Transverse colon (tissue), 4 donors: ENCODE measurements at regions not wholly inside any gene's neighbourhood (a gene's known extent, or its start where the extent isn't known, plus 50 kb on each side); places are given as distances from the start of the nearest gene placed in this dataset.

Experiments used
- DNase-seq: peaks from one replicate; pipeline ENCODE4 v3.0.0-alpha.2; 2019
- H3K27ac ChIP-seq, 4 donors: fragments of 200-600 bp; sonication (generic); 2 replicates each; pipeline ENCODE4 v1.5.1; 2016 to 2018; ENCODE audit warnings: inconsistent platforms in 4 of 4
- H3K27me3 ChIP-seq: fragments of 200-600 bp; sonication (generic); 2 replicates; pipeline ENCODE4 v1.5.1; 2017; ENCODE audit warnings: inconsistent platforms
- H3K36me3 ChIP-seq, 4 donors: fragments of 200-600 bp; sonication (generic); 2 replicates each; pipeline ENCODE4 v1.5.1; 2017 to 2019; ENCODE audit warnings: inconsistent platforms in 4 of 4
- H3K4me1 ChIP-seq, 4 donors: fragments of 200-600 bp; sonication (generic); 2 replicates each; pipeline ENCODE4 v1.5.1; 2017 to 2020; ENCODE audit warnings: inconsistent platforms in 4 of 4
- H3K4me3 ChIP-seq, 4 donors: fragments of 200-600 bp; sonication (generic); 1 replicate in 1 of 4; 2 replicates in 3 of 4; pipeline versions ENCODE4 v1.5.1 to v1.6.1; 2017 to 2019; ENCODE audit warnings: inconsistent platforms in 4 of 4
- H3K9me3 ChIP-seq, 2 donors: fragments of 200-600 bp; sonication (generic); 2 replicates each; pipeline ENCODE4 v1.5.1; 2017 to 2019; ENCODE audit warnings: inconsistent platforms in 2 of 2
- EP300 ChIP-seq: sonication (generic); formaldehyde crosslinking; IDR thresholded peaks from one replicate; pipeline ENCODE4 v1.6.1; 2017; ENCODE audit warnings: antibody characterized with exemption, low read depth
- POLR2A ChIP-seq: fragments of 450-650 bp; IDR thresholded peaks from one replicate; pipeline ENCODE4 v1.6.1; 2016; ENCODE audit warnings: antibody characterized with exemption, mild to moderate bottlenecking, moderate library complexity
- POLR2AphosphoS5 ChIP-seq, 3 donors: sonication (generic); formaldehyde crosslinking; IDR thresholded peaks; one replicate each; pipeline ENCODE4 v1.6.1; 2016; ENCODE audit warnings: antibody characterized with exemption in 3 of 3
- WGBS, 2 donors: methylation state at CpG; one replicate each; pipeline ENCODE4 v1.1.5; 2018; ENCODE audit warnings: low coverage in 1 of 2; 5-methylcytosine and 5-hydroxymethylcytosine counted together
- in situ Hi-C, 4 donors: fragments of 200-750 bp; cut with MboI; loops; one replicate each; pipeline versions ENCODE4 v1.15.0 to v1.15.1; 2017; ENCODE audit warnings: low sequenced_read_pairs in 3 of 4, low pct_ligation_motif_present in 1 of 4, low pct_unique_long_range_greater_than_20kb in 1 of 4
- intact Hi-C: fragments of 100-400 bp; cut with DNase I; formaldehyde crosslinking; loops from one replicate; pipeline ENCODE4 v1.15.1; 2023; ENCODE audit warnings: low total_unique reads
- TF ChIP-seq, protein P1 (sequence below), 5 experiments: fragments of 200-600 bp in 3 of 5; fragments of 450-650 bp in 2 of 5; sonication (generic) in 3 of 5; IDR thresholded peaks; 1 replicate in 2 of 5; 2 replicates in 3 of 5; pipeline ENCODE4 v1.5.1; 2016 to 2017; ENCODE audit warnings: antibody characterized with exemption in 5 of 5, inconsistent platforms in 3 of 5, mild to moderate bottlenecking in 2 of 5, moderate library complexity in 1 of 5

DNA sequence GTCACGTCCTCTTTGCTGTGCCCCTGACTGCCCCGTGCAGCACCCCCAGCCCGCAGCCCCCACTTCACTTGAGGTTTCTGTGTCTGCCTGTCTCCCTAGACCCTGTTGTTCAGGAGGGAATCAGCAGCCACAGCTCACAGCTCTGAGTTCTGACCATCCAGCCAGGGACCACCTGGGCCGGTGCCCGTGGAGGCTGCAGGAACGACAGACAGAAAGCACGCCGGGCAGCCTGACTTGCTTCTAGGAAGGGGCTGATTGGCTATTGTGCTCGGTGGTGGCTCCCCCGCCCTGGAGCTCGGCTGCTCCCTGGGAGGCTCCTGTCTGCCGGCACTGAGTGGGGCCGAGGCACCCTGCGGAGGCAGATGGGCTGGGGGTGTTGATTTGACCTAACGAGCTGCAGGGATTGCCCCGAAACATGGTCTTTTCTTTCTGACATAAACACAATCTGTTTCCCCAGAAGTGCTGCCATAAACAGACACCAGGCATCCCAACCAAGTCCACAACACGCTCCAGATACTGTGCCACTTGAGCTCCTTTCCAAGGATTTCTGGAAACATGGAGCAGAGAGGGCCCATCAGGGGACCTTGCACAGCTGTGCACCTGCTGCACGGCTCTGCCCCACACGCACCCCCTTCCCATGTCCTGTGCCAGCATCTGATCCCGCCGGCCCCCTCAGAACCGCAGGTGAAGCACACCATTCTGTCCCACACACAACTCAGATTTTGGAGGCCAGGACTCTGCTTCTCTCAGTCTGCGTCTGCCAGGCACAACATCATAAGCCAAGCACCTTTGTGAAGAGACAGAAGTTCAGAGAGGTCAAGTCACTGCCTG lies 855.9 kb downstream of the TBC1D22A start:
- in situ Hi-C loops: no loop called here
- WGBS, 2 donors: 52% methylated on average over 23 of the region's 23 CpGs; no CpG with 5 or more reads in 1 of the 2 donors

DNA sequence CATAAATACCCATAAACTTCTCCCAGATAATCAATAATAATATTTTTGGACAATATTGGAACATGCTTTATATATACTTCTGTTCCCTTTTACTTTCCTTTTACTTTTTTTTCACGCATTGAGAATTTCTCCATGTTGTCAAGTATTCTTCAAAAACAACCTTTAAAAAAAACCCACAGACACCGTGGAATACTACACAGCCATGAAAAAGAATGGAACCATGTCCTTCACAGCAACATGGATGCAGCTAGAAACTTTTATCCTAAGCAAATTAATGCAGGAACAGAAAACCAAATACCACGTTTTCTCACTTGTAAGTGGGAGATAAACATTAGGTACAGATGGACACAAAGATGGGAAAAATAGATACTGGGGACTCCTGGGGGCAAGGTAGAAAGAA lies 854.7 kb downstream of the TBC1D22A start:
- TF ChIP-seq POLR2AphosphoS5 (IDR thresholded peaks at IDR 0.05) (no peak), POLR2A (no peak), EP300 (no peak)
- TF ChIP-seq, protein P1, sequence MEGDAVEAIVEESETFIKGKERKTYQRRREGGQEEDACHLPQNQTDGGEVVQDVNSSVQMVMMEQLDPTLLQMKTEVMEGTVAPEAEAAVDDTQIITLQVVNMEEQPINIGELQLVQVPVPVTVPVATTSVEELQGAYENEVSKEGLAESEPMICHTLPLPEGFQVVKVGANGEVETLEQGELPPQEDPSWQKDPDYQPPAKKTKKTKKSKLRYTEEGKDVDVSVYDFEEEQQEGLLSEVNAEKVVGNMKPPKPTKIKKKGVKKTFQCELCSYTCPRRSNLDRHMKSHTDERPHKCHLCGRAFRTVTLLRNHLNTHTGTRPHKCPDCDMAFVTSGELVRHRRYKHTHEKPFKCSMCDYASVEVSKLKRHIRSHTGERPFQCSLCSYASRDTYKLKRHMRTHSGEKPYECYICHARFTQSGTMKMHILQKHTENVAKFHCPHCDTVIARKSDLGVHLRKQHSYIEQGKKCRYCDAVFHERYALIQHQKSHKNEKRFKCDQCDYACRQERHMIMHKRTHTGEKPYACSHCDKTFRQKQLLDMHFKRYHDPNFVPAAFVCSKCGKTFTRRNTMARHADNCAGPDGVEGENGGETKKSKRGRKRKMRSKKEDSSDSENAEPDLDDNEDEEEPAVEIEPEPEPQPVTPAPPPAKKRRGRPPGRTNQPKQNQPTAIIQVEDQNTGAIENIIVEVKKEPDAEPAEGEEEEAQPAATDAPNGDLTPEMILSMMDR (IDR thresholded peaks at IDR 0.05): no peak
- H3K9me3 ChIP-seq: no peaks in the 10 kb centered on the region
- DNase-seq: no peak
- 79 to 100% methylated on average over 3 of the region's 3 CpGs for WGBS, 2 donors
- H3K4me3 ChIP-seq: no peak overlapping the region
- intact Hi-C loops: loop anchor here (2.0 kb wide), 1 partner anchor 62 kb away; no protein-coding TSS in a partner anchor
- H3K36me3 ChIP-seq: no peaks in the 10 kb centered on the region
- H3K4me1 ChIP-seq: no peaks in the 10 kb centered on the region
- no peak overlapping the region for H3K27ac ChIP-seq
- H3K27me3 ChIP-seq: no peaks in the 10 kb centered on the region
- in situ Hi-C loops: no loop called here

More for the DNA sequence above, 855.9 kb downstream of the TBC1D22A start:
- Histone ChIP-seq H3K4me3 (no peak overlapping the region), H3K36me3 (no peaks in the 10 kb centered on the region), H3K27ac (no peak overlapping the region), H3K9me3 (no peaks in the 10 kb centered on the region), H3K4me1 (no peaks in the 10 kb centered on the region), H3K27me3 (no peaks in the 10 kb centered on the region)
- intact Hi-C loops: no loop called here
- DNase-seq: no peak
- no peak for TF ChIP-seq POLR2A
- TF ChIP-seq, protein P1 (IDR thresholded peaks at IDR 0.05): no peak

DNA sequence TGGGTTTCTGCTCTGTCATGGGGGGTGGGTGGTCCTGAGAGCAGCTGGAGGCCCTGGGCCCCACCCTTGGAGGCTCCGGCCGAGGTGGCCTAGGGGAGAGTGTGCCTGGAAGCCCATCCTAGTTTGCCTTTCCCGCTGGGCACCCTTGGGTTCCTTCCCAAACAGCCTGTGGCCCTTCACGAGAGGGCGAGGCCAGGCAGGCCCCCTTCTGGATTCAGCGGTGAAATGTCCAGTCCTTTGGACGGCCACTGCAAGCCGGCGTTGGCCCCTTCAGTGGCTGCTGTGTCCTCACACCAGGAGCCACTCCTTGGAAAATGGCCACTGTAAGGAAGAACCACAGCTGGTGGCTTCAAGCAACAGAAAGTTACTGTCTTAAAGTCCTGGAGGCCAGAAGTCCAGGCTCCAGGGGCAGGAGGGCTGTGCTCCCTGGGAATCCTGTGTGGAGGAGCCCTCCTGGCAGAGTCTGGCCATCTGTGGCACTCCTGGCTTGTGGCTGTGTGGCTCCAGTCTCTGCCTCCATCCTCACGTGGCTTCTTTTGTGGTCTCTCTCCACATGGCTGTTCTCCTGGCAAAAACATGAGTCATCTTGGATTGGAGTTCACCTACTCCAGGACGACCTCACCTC lies 854.1 kb downstream of the TBC1D22A start:
- in situ Hi-C loops (no loop called here), intact Hi-C loops (loop anchor here (2.0 kb wide), 1 partner anchor 62 kb away; no protein-coding TSS in a partner anchor)
- 60 to 80% methylated on average over 2 to 11 of the region's 11 CpGs for WGBS, 2 donors
- H3K36me3 ChIP-seq: no peaks in the 10 kb centered on the region
- H3K4me1 ChIP-seq: no peaks in the 10 kb centered on the region
- no peak for TF ChIP-seq EP300
- TF ChIP-seq, protein P1 (IDR thresholded peaks at IDR 0.05): no peak
- TF ChIP-seq POLR2A: no peak
- TF ChIP-seq POLR2AphosphoS5 (IDR thresholded peaks at IDR 0.05): no peak
- H3K9me3 ChIP-seq: no peaks in the 10 kb centered on the region
- DNase-seq: no peak
- H3K4me3 ChIP-seq: no peak overlapping the region
- H3K27ac ChIP-seq: no peak overlapping the region
- no peaks in the 10 kb centered on the region for H3K27me3 ChIP-seq

DNA sequence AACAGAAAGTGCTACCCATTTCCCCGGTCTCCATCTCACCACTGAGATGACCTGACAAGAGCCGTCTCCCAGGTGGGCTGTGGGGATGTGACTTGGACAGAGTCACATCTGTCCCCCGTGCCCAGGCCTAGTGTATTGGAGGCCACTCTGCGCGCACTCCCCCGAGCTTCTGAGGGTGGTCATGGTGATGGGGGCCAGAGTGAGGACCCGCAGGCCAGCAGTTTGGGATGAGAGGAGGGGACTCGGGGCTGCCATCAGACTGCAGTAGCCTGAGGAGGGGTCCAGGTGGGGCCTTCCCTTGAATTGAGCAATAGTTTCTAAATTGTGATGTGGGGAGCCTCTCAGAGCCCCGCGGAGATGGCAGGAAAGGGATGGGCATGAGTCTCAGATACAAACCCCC lies 852.6 kb downstream of the TBC1D22A start:
- Histone ChIP-seq H3K27ac (no peak overlapping the region), H3K27me3 (no peaks in the 10 kb centered on the region), H3K4me3 (no peak overlapping the region), H3K4me1 (no peaks in the 10 kb centered on the region), H3K36me3 (no peaks in the 10 kb centered on the region), H3K9me3 (no peaks in the 10 kb centered on the region)
- in situ Hi-C loops: no loop called here
- DNase-seq: no peak
- TF ChIP-seq POLR2A (no peak), POLR2AphosphoS5 (IDR thresholded peaks at IDR 0.05) (no peak), EP300 (no peak)
- TF ChIP-seq, protein P1 (IDR thresholded peaks at IDR 0.05): no peak
- intact Hi-C loops: no loop called here
- WGBS, 2 donors: 88% methylated on average over 10 of the region's 10 CpGs; no CpG with 5 or more reads in 1 of the 2 donors
